HEK293 (cell line): ENCODE measurements at regions not wholly inside any gene's neighbourhood (a gene's known extent, or its start where the extent isn't known, plus 50 kb on each side); places are given as distances from the start of the nearest gene placed in this dataset.

ENCODE experiments used
- CTCF ChIA-PET: fragments of 350-600 bp; formaldehyde crosslinking; extraction: SDS; loops from one replicate; lab custom pipeline; 2021; ENCODE audit warnings: antibody characterized with exemption; lab: Yijun Ruan, JAX
- POLR2A ChIA-PET: fragments of 300-600 bp; formaldehyde crosslinking; extraction: SDS; loops from one replicate; lab custom pipeline; 2020; ENCODE audit warnings: antibody characterized with exemption, inconsistent platforms; lab: Yijun Ruan, JAX
- H3K27ac ChIP-seq: fragments of 200-500 bp; sonication (Bioruptor generic); 2 replicates; pipeline ENCODE4 v1.5.1; 2014; ENCODE audit warnings: low read depth, low read length, control low read depth, inconsistent platforms; ENCODE audit errors: extremely low read depth
- H3K36me3 ChIP-seq, 2 experiments: fragments of 200-500 bp in 1 of 2; sonication (Bioruptor generic) in 1 of 2; 1 replicate in 1 of 2; 2 replicates in 1 of 2; pipeline ENCODE4 v1.5.1; 2014 to 2017; ENCODE audit warnings: inconsistent platforms in 2 of 2, low read length in 2 of 2; ENCODE audit not compliant: control insufficient read depth in 2 of 2, insufficient read depth in 1 of 2
- H3K4me1 ChIP-seq: fragments of 200-500 bp; sonication (Bioruptor generic); 2 replicates; pipeline ENCODE4 v1.5.1; 2014; ENCODE audit warnings: mild to moderate bottlenecking, low read length, inconsistent platforms; ENCODE audit not compliant: control insufficient read depth, insufficient read depth
- H3K4me3 ChIP-seq: 2 replicates; pipeline ENCODE4 v1.5.1; 2011; ENCODE audit warnings: low read depth, mild to moderate bottlenecking, control low read depth, low read length, moderate library complexity
- H3K9me3 ChIP-seq: fragments of 200-500 bp; sonication (Bioruptor generic); 2 replicates; pipeline ENCODE4 v1.5.1; 2014; ENCODE audit warnings: low read depth, low read length, inconsistent platforms; ENCODE audit not compliant: control insufficient read depth, insufficient read depth
- MZF1 ChIP-seq: fragments of 450-650 bp; formaldehyde crosslinking; IDR thresholded peaks from 2 replicates; pipeline ENCODE4 v1.5.1; 2017; ENCODE audit warnings: missing biosample characterization, missing genetic modification characterization, borderline replicate concordance
- RBAK ChIP-seq: fragments of 450-650 bp; formaldehyde crosslinking; IDR thresholded peaks from 2 replicates; pipeline ENCODE4 v1.5.1; 2016; ENCODE audit warnings: missing biosample characterization, missing genetic modification characterization
- REPIN1 ChIP-seq: fragments of 450-650 bp; formaldehyde crosslinking; IDR thresholded peaks from 2 replicates; pipeline ENCODE4 v1.5.1; 2017; ENCODE audit warnings: missing biosample characterization, missing genetic modification characterization, low read depth
- ZNF10 ChIP-seq: fragments of 450-650 bp; formaldehyde crosslinking; IDR thresholded peaks from 2 replicates; pipeline ENCODE4 v1.5.1; 2017; ENCODE audit warnings: missing biosample characterization, missing genetic modification characterization
- ZNF121 ChIP-seq: fragments of 450-650 bp; formaldehyde crosslinking; IDR thresholded peaks from 2 replicates; pipeline ENCODE4 v1.5.1; 2016; ENCODE audit warnings: missing biosample characterization, missing genetic modification characterization
- ZNF146 ChIP-seq: fragments of 450-650 bp; formaldehyde crosslinking; IDR thresholded peaks from 2 replicates; pipeline ENCODE4 v1.5.1; 2016; ENCODE audit warnings: missing biosample characterization, missing genetic modification characterization
- ZNF266 ChIP-seq: fragments of 450-650 bp; formaldehyde crosslinking; IDR thresholded peaks from 2 replicates; pipeline ENCODE4 v1.5.1; 2016; ENCODE audit warnings: missing biosample characterization, missing genetic modification characterization, low read depth
- ZNF341 ChIP-seq: fragments of 450-650 bp; formaldehyde crosslinking; IDR thresholded peaks from 2 replicates; pipeline ENCODE4; 2016; ENCODE audit warnings: low read depth, missing biosample characterization, missing genetic modification characterization
- ZNF404 ChIP-seq: fragments of 450-650 bp; formaldehyde crosslinking; IDR thresholded peaks from 2 replicates; pipeline ENCODE4 v1.5.1; 2017; ENCODE audit warnings: missing biosample characterization, missing genetic modification characterization
- ZNF560 ChIP-seq: fragments of 450-650 bp; formaldehyde crosslinking; IDR thresholded peaks from 2 replicates; pipeline ENCODE4 v1.5.1; 2017; ENCODE audit warnings: missing biosample characterization, missing genetic modification characterization, borderline replicate concordance
- ZNF600 ChIP-seq: fragments of 450-650 bp; formaldehyde crosslinking; IDR thresholded peaks from 2 replicates; pipeline ENCODE4 v1.5.1; 2016; ENCODE audit warnings: missing biosample characterization, missing genetic modification characterization
- TF ChIP-seq, protein P1 (sequence below): fragments of 450-650 bp; formaldehyde crosslinking; IDR thresholded peaks from 2 replicates; pipeline ENCODE4 v1.5.1; 2016; ENCODE audit warnings: missing biosample characterization, missing genetic modification characterization
- TF ChIP-seq, protein P2 (sequence below): fragments of 450-650 bp; formaldehyde crosslinking; IDR thresholded peaks from 2 replicates; pipeline ENCODE4 v1.5.1; 2016; ENCODE audit warnings: missing biosample characterization, missing genetic modification characterization
- TF ChIP-seq, protein P3 (sequence below): fragments of 450-650 bp; formaldehyde crosslinking; IDR thresholded peaks from 2 replicates; pipeline ENCODE4 v1.5.1; 2016; ENCODE audit warnings: missing biosample characterization, missing genetic modification characterization
- TF ChIP-seq, protein P4 (sequence below): fragments of 450-650 bp; formaldehyde crosslinking; optimal IDR thresholded peaks from 2 replicates; pipeline ENCODE3; 2016; ENCODE audit warnings: missing biosample characterization, mild to moderate bottlenecking, missing genetic modification characterization

DNA sequence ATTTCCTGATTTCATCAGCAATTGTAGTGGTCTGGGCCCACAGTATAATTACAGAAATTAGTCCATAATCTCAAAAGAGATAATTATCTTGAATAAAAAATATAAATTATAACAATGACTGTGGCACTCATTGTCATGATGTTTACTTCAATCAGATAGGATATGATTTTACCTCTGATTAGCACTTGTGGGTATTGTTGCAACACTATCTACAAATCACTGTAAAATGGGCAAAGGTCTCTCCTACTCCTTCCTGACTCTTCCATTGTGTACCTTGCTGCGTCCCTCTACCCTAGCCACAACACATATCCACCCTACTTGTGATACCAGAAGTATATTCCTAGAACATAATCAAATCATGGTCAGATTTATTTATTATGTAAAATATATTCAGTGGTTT lies 200.9 kb upstream of the TRIB2 start:
- ChIA-PET POLR2A (no interaction called here), CTCF (interaction anchor here (0.6 kb wide), 1 partner anchor 126 kb away, joined by 3 read pairs; no protein-coding TSS in a partner anchor)
- Histone ChIP-seq H3K27ac (no peak overlapping the region), H3K36me3 (no peaks in the 10 kb centered on the region), H3K4me3 (no peak overlapping the region), H3K4me1 (no peaks in the 10 kb centered on the region), H3K9me3 (no peaks in the 10 kb centered on the region)
- TF ChIP-seq ZNF266 (tag by site-specific recombination): no peak
- TF ChIP-seq ZNF341 (tag by site-specific recombination): no peak
- TF ChIP-seq, protein P1, sequence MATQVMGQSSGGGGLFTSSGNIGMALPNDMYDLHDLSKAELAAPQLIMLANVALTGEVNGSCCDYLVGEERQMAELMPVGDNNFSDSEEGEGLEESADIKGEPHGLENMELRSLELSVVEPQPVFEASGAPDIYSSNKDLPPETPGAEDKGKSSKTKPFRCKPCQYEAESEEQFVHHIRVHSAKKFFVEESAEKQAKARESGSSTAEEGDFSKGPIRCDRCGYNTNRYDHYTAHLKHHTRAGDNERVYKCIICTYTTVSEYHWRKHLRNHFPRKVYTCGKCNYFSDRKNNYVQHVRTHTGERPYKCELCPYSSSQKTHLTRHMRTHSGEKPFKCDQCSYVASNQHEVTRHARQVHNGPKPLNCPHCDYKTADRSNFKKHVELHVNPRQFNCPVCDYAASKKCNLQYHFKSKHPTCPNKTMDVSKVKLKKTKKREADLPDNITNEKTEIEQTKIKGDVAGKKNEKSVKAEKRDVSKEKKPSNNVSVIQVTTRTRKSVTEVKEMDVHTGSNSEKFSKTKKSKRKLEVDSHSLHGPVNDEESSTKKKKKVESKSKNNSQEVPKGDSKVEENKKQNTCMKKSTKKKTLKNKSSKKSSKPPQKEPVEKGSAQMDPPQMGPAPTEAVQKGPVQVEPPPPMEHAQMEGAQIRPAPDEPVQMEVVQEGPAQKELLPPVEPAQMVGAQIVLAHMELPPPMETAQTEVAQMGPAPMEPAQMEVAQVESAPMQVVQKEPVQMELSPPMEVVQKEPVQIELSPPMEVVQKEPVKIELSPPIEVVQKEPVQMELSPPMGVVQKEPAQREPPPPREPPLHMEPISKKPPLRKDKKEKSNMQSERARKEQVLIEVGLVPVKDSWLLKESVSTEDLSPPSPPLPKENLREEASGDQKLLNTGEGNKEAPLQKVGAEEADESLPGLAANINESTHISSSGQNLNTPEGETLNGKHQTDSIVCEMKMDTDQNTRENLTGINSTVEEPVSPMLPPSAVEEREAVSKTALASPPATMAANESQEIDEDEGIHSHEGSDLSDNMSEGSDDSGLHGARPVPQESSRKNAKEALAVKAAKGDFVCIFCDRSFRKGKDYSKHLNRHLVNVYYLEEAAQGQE (tag by site-specific recombination): no peak
- TF ChIP-seq, protein P2, sequence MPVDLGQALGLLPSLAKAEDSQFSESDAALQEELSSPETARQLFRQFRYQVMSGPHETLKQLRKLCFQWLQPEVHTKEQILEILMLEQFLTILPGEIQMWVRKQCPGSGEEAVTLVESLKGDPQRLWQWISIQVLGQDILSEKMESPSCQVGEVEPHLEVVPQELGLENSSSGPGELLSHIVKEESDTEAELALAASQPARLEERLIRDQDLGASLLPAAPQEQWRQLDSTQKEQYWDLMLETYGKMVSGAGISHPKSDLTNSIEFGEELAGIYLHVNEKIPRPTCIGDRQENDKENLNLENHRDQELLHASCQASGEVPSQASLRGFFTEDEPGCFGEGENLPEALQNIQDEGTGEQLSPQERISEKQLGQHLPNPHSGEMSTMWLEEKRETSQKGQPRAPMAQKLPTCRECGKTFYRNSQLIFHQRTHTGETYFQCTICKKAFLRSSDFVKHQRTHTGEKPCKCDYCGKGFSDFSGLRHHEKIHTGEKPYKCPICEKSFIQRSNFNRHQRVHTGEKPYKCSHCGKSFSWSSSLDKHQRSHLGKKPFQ (tag by site-specific recombination): no peak
- no peak for TF ChIP-seq RBAK
- TF ChIP-seq ZNF404: no peak
- TF ChIP-seq ZNF600: no peak

DNA sequence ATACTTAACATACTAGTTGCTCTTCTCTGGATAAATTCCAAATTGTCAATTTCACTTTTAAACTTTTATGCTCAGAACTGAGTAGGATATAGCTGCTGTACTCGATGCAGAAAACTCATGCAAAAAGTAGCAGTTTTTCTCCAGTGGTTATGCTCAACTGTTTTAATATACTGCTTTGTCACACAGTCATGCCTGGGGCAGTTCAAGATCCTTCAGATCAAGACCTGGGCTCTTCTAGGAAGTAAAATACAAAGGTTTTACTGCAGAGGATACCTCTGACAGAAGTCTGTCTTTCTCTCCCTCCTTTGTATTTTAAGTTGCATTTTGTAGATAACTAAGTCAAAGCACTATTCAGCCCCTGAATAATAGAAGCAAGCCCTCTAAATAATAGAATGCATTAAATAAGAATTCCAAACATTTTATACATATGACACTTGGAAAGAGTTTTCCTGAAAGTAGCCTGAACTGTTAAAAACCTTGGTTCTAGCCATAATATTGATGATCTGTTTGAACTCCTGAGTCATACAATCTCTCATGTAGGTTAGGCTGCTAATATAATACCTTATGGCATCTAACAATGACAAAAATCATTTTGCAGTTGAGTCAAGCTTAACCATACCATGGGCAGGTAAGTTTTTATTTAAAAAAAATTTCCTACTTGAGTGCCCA lies 183.3 kb upstream of the TRIB2 start:
- H3K4me3 ChIP-seq: no peak overlapping the region
- H3K9me3 ChIP-seq: no peaks in the 10 kb centered on the region
- ChIA-PET POLR2A (no interaction called here), CTCF (interaction anchor here (0.7 to 1.5 kb wide), 3 partner anchors 14 to 43 kb away, joined by 3 read pairs; no protein-coding TSS in a partner anchor)
- no peak overlapping the region for H3K27ac ChIP-seq
- H3K4me1 ChIP-seq: no peaks in the 10 kb centered on the region
- no peaks in the 10 kb centered on the region for H3K36me3 ChIP-seq
- TF ChIP-seq, protein P2 (tag by site-specific recombination): no peak
- TF ChIP-seq ZNF146 (tag by site-specific recombination): no peak
- TF ChIP-seq MZF1: no peak
- no peak for TF ChIP-seq ZNF560 (tag by site-specific recombination)
- TF ChIP-seq REPIN1 (tag by site-specific recombination): no peak
- TF ChIP-seq, protein P3, sequence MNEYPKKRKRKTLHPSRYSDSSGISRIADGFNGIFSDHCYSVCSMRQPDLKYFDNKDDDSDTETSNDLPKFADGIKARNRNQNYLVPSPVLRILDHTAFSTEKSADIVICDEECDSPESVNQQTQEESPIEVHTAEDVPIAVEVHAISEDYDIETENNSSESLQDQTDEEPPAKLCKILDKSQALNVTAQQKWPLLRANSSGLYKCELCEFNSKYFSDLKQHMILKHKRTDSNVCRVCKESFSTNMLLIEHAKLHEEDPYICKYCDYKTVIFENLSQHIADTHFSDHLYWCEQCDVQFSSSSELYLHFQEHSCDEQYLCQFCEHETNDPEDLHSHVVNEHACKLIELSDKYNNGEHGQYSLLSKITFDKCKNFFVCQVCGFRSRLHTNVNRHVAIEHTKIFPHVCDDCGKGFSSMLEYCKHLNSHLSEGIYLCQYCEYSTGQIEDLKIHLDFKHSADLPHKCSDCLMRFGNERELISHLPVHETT (tag by site-specific recombination): no peak
- TF ChIP-seq ZNF10 (tag by site-specific recombination): no peak
- no peak for TF ChIP-seq ZNF121
- TF ChIP-seq, protein P4, sequence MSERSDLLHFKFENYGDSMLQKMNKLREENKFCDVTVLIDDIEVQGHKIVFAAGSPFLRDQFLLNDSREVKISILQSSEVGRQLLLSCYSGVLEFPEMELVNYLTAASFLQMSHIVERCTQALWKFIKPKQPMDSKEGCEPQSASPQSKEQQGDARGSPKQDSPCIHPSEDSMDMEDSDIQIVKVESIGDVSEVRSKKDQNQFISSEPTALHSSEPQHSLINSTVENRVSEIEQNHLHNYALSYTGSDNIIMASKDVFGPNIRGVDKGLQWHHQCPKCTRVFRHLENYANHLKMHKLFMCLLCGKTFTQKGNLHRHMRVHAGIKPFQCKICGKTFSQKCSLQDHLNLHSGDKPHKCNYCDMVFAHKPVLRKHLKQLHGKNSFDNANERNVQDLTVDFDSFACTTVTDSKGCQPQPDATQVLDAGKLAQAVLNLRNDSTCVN (tag by site-specific recombination): no peak
